ENCODE measurements at regions not wholly inside any gene's neighbourhood (a gene's known extent, or its start where the extent isn't known, plus 50 kb on each side); places are given as distances from the start of the nearest gene placed in this dataset.

DNA sequence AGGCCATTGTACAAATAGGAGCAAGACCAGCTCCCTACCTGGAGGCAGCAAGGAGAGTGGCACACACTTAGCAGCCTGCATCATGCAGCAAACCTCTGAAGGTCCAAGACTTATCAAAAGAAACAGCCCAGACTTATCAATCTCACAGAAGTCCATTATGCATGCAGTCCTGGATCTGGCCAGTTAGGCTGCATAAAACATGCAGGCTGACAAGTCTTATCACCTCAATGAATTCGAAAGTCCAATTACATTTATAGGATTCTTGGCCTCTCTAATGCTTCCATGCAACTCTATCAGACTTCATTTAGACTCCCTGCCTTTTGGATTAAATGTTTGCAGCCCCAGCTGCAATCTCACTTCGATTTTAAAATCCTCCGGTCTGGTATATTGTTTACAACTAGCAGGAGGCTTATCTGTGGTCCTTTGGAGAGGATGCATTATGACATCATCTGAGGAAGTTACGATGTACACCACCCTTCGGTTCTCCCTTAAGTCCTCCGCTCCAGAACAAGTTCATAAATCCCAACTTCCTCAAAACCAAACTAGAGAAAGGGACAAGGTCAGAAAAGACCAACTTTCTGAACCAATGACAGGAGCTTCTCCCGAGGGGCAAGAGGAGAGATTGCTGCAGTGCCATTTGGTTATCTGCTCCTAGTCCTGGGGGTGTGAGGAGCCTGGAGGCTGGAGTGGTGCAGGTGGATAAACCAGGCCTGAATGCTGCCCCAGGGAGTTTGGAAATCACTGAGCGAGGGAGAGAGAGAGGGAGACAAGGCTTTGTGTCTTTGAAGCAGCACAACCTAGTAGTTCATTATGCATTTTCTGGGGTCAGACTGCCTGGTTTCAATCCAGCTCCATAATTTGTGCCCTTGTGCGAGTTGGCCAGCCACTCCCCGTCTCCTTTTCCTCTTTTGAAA, 313.9 kb downstream of the TLE1 start:
- Histone ChIP-seq H3F3A (ENCODE audit: insufficient read depth, low read length) (no peaks in the 10 kb centered on the region), H2AFZ (ENCODE audit: low read length) (no peak overlapping the region), H3K9me2 (replicated peaks; ENCODE audit: insufficient read depth, low read length) (no peaks in the 10 kb centered on the region), H4K20me1 (ENCODE audit: insufficient read depth, low read length) (no peaks in the 10 kb centered on the region; the same call in 1 of the 2 replicates), H3K9me3 (replicated peaks; ENCODE audit: insufficient read depth, low read length) (no peaks in the 10 kb centered on the region), H3K79me2 (ENCODE audit: low read length) (no peaks in the 10 kb centered on the region), H3K4me1 (ENCODE audit: low read length) (0 out of 2 replicates have a peak, but pooled peaks cover 6% of the 10 kb centered on the region), H3K4me3 (ENCODE audit: low read length) (no peak overlapping the region), H3K27me3 (replicated peaks; ENCODE audit: insufficient read depth, low read length) (no peaks in the 10 kb centered on the region), H3K36me3 (replicated peaks; ENCODE audit: insufficient read depth, low read length) (no peaks in the 10 kb centered on the region), H3K4me2 (ENCODE audit: low read depth, low read length) (no peak overlapping the region), H3K27ac (ENCODE audit: low read length) (no peak overlapping the region), H3K9ac (ENCODE audit: low read length) (no peak overlapping the region)
- TF ChIP-seq, protein P1, sequence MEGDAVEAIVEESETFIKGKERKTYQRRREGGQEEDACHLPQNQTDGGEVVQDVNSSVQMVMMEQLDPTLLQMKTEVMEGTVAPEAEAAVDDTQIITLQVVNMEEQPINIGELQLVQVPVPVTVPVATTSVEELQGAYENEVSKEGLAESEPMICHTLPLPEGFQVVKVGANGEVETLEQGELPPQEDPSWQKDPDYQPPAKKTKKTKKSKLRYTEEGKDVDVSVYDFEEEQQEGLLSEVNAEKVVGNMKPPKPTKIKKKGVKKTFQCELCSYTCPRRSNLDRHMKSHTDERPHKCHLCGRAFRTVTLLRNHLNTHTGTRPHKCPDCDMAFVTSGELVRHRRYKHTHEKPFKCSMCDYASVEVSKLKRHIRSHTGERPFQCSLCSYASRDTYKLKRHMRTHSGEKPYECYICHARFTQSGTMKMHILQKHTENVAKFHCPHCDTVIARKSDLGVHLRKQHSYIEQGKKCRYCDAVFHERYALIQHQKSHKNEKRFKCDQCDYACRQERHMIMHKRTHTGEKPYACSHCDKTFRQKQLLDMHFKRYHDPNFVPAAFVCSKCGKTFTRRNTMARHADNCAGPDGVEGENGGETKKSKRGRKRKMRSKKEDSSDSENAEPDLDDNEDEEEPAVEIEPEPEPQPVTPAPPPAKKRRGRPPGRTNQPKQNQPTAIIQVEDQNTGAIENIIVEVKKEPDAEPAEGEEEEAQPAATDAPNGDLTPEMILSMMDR (IDR thresholded peaks at IDR 0.05; ENCODE audit: low read length), result no peak
- TF ChIP-seq EZH2 (optimal IDR thresholded peaks at IDR 0.05; ENCODE audit: low read depth, low read length) (no peak), EZH2phosphoT487 (IDR thresholded peaks at IDR 0.05; ENCODE audit: low read length) (no peak)
- DNase-seq, result no peak

DNA sequence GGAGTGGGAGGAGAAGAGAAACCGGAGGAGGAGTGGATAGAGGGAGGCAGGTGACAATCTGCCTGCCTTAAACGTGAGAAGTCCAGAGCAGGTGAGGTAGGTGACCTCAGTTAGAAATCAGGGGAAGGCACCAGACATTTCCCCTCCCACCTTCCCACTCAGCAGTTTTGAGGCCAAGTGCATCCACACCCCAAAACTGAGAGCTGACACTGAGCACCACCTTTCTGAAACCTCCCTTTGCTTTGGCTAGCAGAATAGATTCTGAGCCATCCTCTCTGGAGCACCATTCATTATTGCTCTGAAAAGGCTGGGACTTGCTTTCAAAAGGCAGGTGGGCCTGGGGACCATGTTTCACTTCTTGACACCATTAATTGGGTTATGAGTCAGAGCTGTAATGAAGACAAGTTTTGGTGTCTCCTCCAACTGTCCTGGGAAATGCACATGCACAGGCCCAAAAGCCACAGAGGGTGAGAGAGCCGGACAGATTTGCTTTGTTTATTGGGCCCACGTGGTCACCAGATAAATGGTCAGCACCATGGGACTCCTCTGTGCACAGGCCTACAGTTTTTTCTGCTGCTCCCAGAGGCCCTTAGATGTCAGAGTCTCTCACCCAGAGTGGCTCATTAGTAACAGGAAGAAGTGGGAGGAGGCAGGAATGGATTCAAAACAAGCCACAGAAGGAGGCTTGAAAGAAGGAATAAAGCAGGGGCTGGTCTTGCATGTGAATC, 314.7 kb downstream of the TLE1 start:
- no peak overlapping the region for H3K27ac ChIP-seq (ENCODE audit: low read length)
- TF ChIP-seq EZH2 (optimal IDR thresholded peaks at IDR 0.05; ENCODE audit: low read depth, low read length), result no peak
- TF ChIP-seq EZH2phosphoT487 (IDR thresholded peaks at IDR 0.05; ENCODE audit: low read length), result no peak
- TF ChIP-seq, protein P1 (IDR thresholded peaks at IDR 0.05; ENCODE audit: low read length), result no peak
- no peaks in the 10 kb centered on the region for H3K9me3 ChIP-seq (replicated peaks; ENCODE audit: insufficient read depth, low read length)
- H3K4me2 ChIP-seq (ENCODE audit: low read depth, low read length), result no peak overlapping the region
- no peaks in the 10 kb centered on the region; the same call in 1 of the 2 replicates for H4K20me1 ChIP-seq (ENCODE audit: insufficient read depth, low read length)
- no peaks in the 10 kb centered on the region for H3K36me3 ChIP-seq (replicated peaks; ENCODE audit: insufficient read depth, low read length)
- no peak overlapping the region for H3K9ac ChIP-seq (ENCODE audit: low read length)
- no peaks in the 10 kb centered on the region for H3F3A ChIP-seq (ENCODE audit: insufficient read depth, low read length)
- H2AFZ ChIP-seq (ENCODE audit: low read length), result no peak overlapping the region
- no peaks in the 10 kb centered on the region for H3K9me2 ChIP-seq (replicated peaks; ENCODE audit: insufficient read depth, low read length)
- DNase-seq, result peak; percentile 55
- H3K4me1 ChIP-seq (ENCODE audit: low read length), result 0 out of 2 replicates have a peak, but pooled peaks cover 6% of the 10 kb centered on the region
- no peaks in the 10 kb centered on the region for H3K79me2 ChIP-seq (ENCODE audit: low read length)
- H3K27me3 ChIP-seq (replicated peaks; ENCODE audit: insufficient read depth, low read length), result no peaks in the 10 kb centered on the region
- H3K4me3 ChIP-seq (ENCODE audit: low read length), result no peak overlapping the region

DNA sequence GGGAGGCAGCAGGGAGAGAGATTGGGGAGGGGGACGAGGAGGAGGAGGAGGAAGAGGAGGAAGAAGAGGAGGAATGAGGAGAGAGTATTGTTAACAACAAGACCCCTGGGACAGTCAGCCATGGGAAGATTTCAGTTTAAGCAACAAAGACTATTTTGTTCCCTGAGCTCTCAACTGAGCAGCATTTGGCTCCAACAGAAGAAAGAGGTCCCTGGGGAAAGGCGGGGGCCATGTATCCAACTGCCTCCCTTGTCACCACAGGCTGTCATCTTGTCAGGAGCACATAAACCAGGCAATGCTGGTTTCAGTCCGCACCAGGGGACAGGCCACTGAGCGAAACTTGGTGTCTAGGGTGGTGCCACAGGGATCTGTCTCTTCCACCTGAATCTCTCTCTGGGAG, 316.1 kb downstream of the TLE1 start:
- Histone ChIP-seq H3K27me3 (replicated peaks; ENCODE audit: insufficient read depth, low read length) (no peaks in the 10 kb centered on the region), H3K9ac (ENCODE audit: low read length) (no peak overlapping the region), H4K20me1 (ENCODE audit: insufficient read depth, low read length) (no peaks in the 10 kb centered on the region; the same call in 1 of the 2 replicates), H3K36me3 (replicated peaks; ENCODE audit: insufficient read depth, low read length) (no peaks in the 10 kb centered on the region), H2AFZ (ENCODE audit: low read length) (no peak overlapping the region), H3K27ac (ENCODE audit: low read length) (no peak overlapping the region), H3K79me2 (ENCODE audit: low read length) (no peaks in the 10 kb centered on the region), H3K9me2 (replicated peaks; ENCODE audit: insufficient read depth, low read length) (no peaks in the 10 kb centered on the region), H3K4me2 (ENCODE audit: low read depth, low read length) (no peak overlapping the region), H3K4me1 (ENCODE audit: low read length) (0 out of 2 replicates have a peak, but pooled peaks cover 6% of the 10 kb centered on the region), H3F3A (ENCODE audit: insufficient read depth, low read length) (no peaks in the 10 kb centered on the region), H3K4me3 (ENCODE audit: low read length) (no peak overlapping the region), H3K9me3 (replicated peaks; ENCODE audit: insufficient read depth, low read length) (no peaks in the 10 kb centered on the region)
- DNase-seq, result no peak
- TF ChIP-seq, protein P1 (IDR thresholded peaks at IDR 0.05; ENCODE audit: low read length), result no peak
- TF ChIP-seq EZH2phosphoT487 (IDR thresholded peaks at IDR 0.05; ENCODE audit: low read length), result no peak
- TF ChIP-seq EZH2 (optimal IDR thresholded peaks at IDR 0.05; ENCODE audit: low read depth, low read length), result no peak
